ENCODE measurements at regions not wholly inside any gene's neighbourhood (a gene's known extent, or its start where the extent isn't known, plus 50 kb on each side); places are given as distances from the start of the nearest gene placed in this dataset.
"Not testable (repeated sequence)": the region's sequence is repeated elsewhere in the genome, so short reads cannot be mapped to it uniquely, and the experiment has no call there.

- DNase-seq = no peak
Measured at GRCh38 chr21:31449921-31450535, 106.0 kb upstream of the TIAM1 start.

- no peak for DNase-seq
Measured at GRCh38 chr21:31448496-31448895, 104.4 kb upstream of the TIAM1 start.

GRCh38 chr21:31447505-31447904 is 103.4 kb upstream of the TIAM1 start:
- DNase-seq = no peak

- no peak for DNase-seq
Measured at GRCh38 chr21:31446226-31446855, 102.3 kb upstream of the TIAM1 start.

GRCh38 chr21:31445137-31445536 is 101.1 kb upstream of the TIAM1 start:
- DNase-seq = no peak

- DNase-seq = no peak
Measured at GRCh38 chr21:31443736-31444521, 99.9 kb upstream of the TIAM1 start.

- no peak for DNase-seq
Measured at GRCh38 chr21:31442339-31442738, 98.3 kb upstream of the TIAM1 start.

- DNase-seq = peak in 1 of 2 experiments; percentile 23
Measured at GRCh38 chr21:31429506-31429905, 85.4 kb upstream of the TIAM1 start.

- no peak for DNase-seq
Measured at GRCh38 chr21:31426235-31426797, 82.3 kb upstream of the TIAM1 start.

GRCh38 chr21:31425138-31425537 is 81.1 kb upstream of the TIAM1 start:
- no peak for DNase-seq

GRCh38 chr21:31424058-31424457 is 80.0 kb upstream of the TIAM1 start:
- no peak for DNase-seq

- no peak for DNase-seq
Measured at GRCh38 chr21:31420988-31421387, 76.9 kb upstream of the TIAM1 start.

- no peak for DNase-seq
Measured at GRCh38 chr21:31420354-31420753, 76.3 kb upstream of the TIAM1 start.

- no peak for DNase-seq
Measured at GRCh38 chr21:31418377-31419001, 74.4 kb upstream of the TIAM1 start.

GRCh38 chr21:31417214-31417613 is 73.2 kb upstream of the TIAM1 start:
- DNase-seq = not testable (repeated sequence)

GRCh38 chr21:31416465-31416864 is 72.4 kb upstream of the TIAM1 start:
- no peak for DNase-seq

- DNase-seq = no peak
Measured at GRCh38 chr21:31414263-31415000, 70.4 kb upstream of the TIAM1 start.

GRCh38 chr21:31413698-31414097 is 69.6 kb upstream of the TIAM1 start:
- no peak for DNase-seq

GRCh38 chr21:31410499-31411131 is 66.6 kb upstream of the TIAM1 start:
- no peak for DNase-seq

- no peak for DNase-seq
Measured at GRCh38 chr21:31409831-31410487, 65.9 kb upstream of the TIAM1 start.

GRCh38 chr21:31408301-31409088 is 64.4 kb upstream of the TIAM1 start:
- DNase-seq = no peak
